ENCODE measurements at regions not wholly inside any gene's neighbourhood (a gene's known extent, or its start where the extent isn't known, plus 50 kb on each side); places are given as distances from the start of the nearest gene placed in this dataset.

DNA sequence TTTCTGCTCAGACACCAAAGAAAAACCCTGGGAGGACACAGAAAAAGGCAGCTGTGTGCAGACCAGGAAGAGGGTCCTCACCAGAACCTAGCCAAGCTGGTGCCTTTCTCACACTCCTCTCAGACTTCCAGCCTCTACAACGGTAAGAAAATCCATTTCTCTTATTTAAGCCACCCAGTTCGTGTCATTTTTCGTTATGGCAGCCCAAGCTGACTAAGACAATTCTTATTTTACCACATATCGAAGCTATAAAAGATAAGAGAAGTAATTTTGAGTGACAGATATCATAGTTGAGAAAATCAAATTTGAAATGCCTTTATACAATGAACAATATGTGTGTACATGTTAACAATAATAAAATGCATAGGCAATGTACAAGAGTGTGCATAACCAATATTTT, 219.5 kb downstream of the CBLN2 start:
- no peak for TF ChIP-seq ZNF274 (IDR thresholded peaks at IDR 0.05; ENCODE audit: low read depth, low read length)
- TF ChIP-seq YY1 (IDR thresholded peaks at IDR 0.05; ENCODE audit: insufficient read depth, insufficient read length) = no peak
- no peak for TF ChIP-seq SUZ12 (IDR thresholded peaks at IDR 0.05; ENCODE audit: extremely low read depth, insufficient read depth, insufficient read length)
